NCI-H748 treated with DMSO at 0.1 percent for 48 hours (cell line): ENCODE measurements at regions not wholly inside any gene's neighbourhood (a gene's known extent, or its start where the extent isn't known, plus 50 kb on each side); places are given as distances from the start of the nearest gene placed in this dataset.

ENCODE experiments used
- DNase-seq: peaks from one replicate; lab custom pipeline; 2025; lab: John Stamatoyannopoulos, UW

- no peak for DNase-seq
Measured at GRCh38 chr10:31754803-31755624, 173.6 kb downstream of the ARHGAP12 start.

GRCh38 chr10:31753681-31754080 lies 174.9 kb downstream of the ARHGAP12 start:
- DNase-seq, result no peak

GRCh38 chr10:31752170-31752569 lies 176.5 kb downstream of the ARHGAP12 start:
- DNase-seq, result no peak

- no peak for DNase-seq
Measured at GRCh38 chr10:31751738-31752080, 176.9 kb downstream of the ARHGAP12 start.

GRCh38 chr10:31751051-31751737 lies 177.4 kb downstream of the ARHGAP12 start:
- no peak for DNase-seq

- DNase-seq, result no peak
Measured at GRCh38 chr10:31749981-31750840, 178.4 kb downstream of the ARHGAP12 start.

- DNase-seq, result no peak
Measured at GRCh38 chr10:31749301-31749700, 179.3 kb downstream of the ARHGAP12 start.

- no peak for DNase-seq
Measured at GRCh38 chr10:31745612-31746376, 182.8 kb downstream of the ARHGAP12 start.

GRCh38 chr10:31744025-31744424 lies 184.6 kb downstream of the ARHGAP12 start:
- DNase-seq, result no peak

- no peak for DNase-seq
Measured at GRCh38 chr10:31742255-31742654, 186.4 kb downstream of the ARHGAP12 start.

- DNase-seq, result no peak
Measured at GRCh38 chr10:31741473-31741872, 187.2 kb downstream of the ARHGAP12 start.

- DNase-seq, result no peak
Measured at GRCh38 chr10:31739711-31740110, 188.9 kb downstream of the ARHGAP12 start.

GRCh38 chr10:31739146-31739545 lies 189.5 kb downstream of the ARHGAP12 start:
- no peak for DNase-seq

- DNase-seq, result no peak
Measured at GRCh38 chr10:31731711-31732110, 196.9 kb downstream of the ARHGAP12 start.

GRCh38 chr10:31730776-31731175 lies 197.9 kb downstream of the ARHGAP12 start:
- DNase-seq, result no peak

GRCh38 chr10:31728698-31729224 lies 199.9 kb downstream of the ARHGAP12 start:
- DNase-seq, result peak; percentile 6

GRCh38 chr10:31725436-31725835 lies 203.2 kb downstream of the ARHGAP12 start:
- DNase-seq, result no peak

GRCh38 chr10:31724296-31724695 lies 204.3 kb downstream of the ARHGAP12 start:
- DNase-seq, result no peak

- DNase-seq, result no peak
Measured at GRCh38 chr10:31723106-31723750, 205.4 kb downstream of the ARHGAP12 start.

GRCh38 chr10:31721096-31721495 lies 207.5 kb downstream of the ARHGAP12 start:
- DNase-seq, result no peak

- DNase-seq, result no peak
Measured at GRCh38 chr10:31720546-31720945, 208.1 kb downstream of the ARHGAP12 start.
